WTC11 (cell line): ENCODE measurements at regions not wholly inside any gene's neighbourhood (a gene's known extent, or its start where the extent isn't known, plus 50 kb on each side); places are given as distances from the start of the nearest gene placed in this dataset.

Experiments used
- ATAC-seq: fragments of 200-7000 bp; cut with Tn5 transposase; 2 replicates; pipeline ENCODE4 v1.10.0; 2021; ENCODE audit warnings: mild to moderate bottlenecking, moderate library complexity
- CTCF ChIA-PET: fragments of 300-600 bp; sonication (Branson Sonifier 250); formaldehyde crosslinking; loops from one replicate; lab custom pipeline; 2021; ENCODE audit warnings: antibody characterized with exemption; lab: Charles Lee
- POLR2A ChIA-PET: fragments of 350-600 bp; sonication (Branson Sonifier 250); formaldehyde crosslinking; loops from one replicate; lab custom pipeline; 2021; ENCODE audit warnings: antibody characterized with exemption; lab: Charles Lee
- DNase-seq: peaks from one replicate; pipeline ENCODE4 v3.0.0; 2021; ENCODE audit warnings: low spot score
- H3K27ac Mint-ChIP-seq: 2 replicates; pipeline ENCODE4 v1.8.0; 2021; ENCODE audit warnings: mixed read lengths
- H3K27me3 Mint-ChIP-seq: 2 replicates; pipeline ENCODE4 v1.8.0; 2021; ENCODE audit warnings: low read depth, mild to moderate bottlenecking, moderate library complexity, mixed read lengths
- H3K36me3 Mint-ChIP-seq: 2 replicates; pipeline ENCODE4 v1.8.0; 2021; ENCODE audit warnings: mixed read lengths
- H3K4me1 Mint-ChIP-seq: 2 replicates; pipeline ENCODE4 v1.8.0; 2022; ENCODE audit warnings: mixed read lengths
- H3K4me3 Mint-ChIP-seq: 2 replicates; pipeline ENCODE4 v1.8.0; 2021; ENCODE audit warnings: mild to moderate bottlenecking, moderate library complexity, mixed read lengths
- H3K9me3 Mint-ChIP-seq: 2 replicates; pipeline ENCODE4 v1.8.0; 2021; ENCODE audit warnings: mixed read lengths
- CREM ChIP-seq: sonication (generic); formaldehyde crosslinking; IDR thresholded peaks from 2 replicates; pipeline ENCODE4 v1.8.1; 2022; ENCODE audit warnings: mild to moderate bottlenecking, missing genetic modification reagents, moderate library complexity
- ESRRA ChIP-seq: sonication (generic); formaldehyde crosslinking; IDR thresholded peaks from 2 replicates; pipeline ENCODE4 v1.8.1; 2022; ENCODE audit warnings: mild to moderate bottlenecking, missing genetic modification reagents, borderline replicate concordance
- ETV6 ChIP-seq: sonication (generic); formaldehyde crosslinking; IDR thresholded peaks from 2 replicates; pipeline ENCODE4 v1.8.1; 2022; ENCODE audit warnings: mild to moderate bottlenecking, missing genetic modification reagents
- IRF2 ChIP-seq: sonication (generic); formaldehyde crosslinking; IDR thresholded peaks from 2 replicates; pipeline ENCODE4 v1.8.0; 2022; ENCODE audit warnings: low read depth, missing genetic modification reagents, borderline replicate concordance
- NFYB ChIP-seq: sonication (generic); formaldehyde crosslinking; conservative IDR thresholded peaks from 2 replicates; pipeline ENCODE4 v1.8.0; 2022; ENCODE audit warnings: low read depth, missing genetic modification reagents
- NR2C2 ChIP-seq: sonication (generic); formaldehyde crosslinking; IDR thresholded peaks from 2 replicates; pipeline ENCODE4 v1.8.0; 2022; ENCODE audit warnings: mild to moderate bottlenecking, missing genetic modification reagents
- SP1 ChIP-seq: sonication (generic); formaldehyde crosslinking; conservative IDR thresholded peaks from 2 replicates; pipeline ENCODE4 v1.8.1; 2022; ENCODE audit warnings: missing genetic modification reagents
- TCF7 ChIP-seq: sonication (generic); formaldehyde crosslinking; IDR thresholded peaks from 2 replicates; pipeline ENCODE4 v1.8.0; 2022; ENCODE audit warnings: mild to moderate bottlenecking, low read depth, missing genetic modification reagents, moderate library complexity
- ZNF317 ChIP-seq: sonication (generic); formaldehyde crosslinking; IDR thresholded peaks from 2 replicates; pipeline ENCODE4 v1.8.1; 2023; ENCODE audit warnings: low read depth, mild to moderate bottlenecking, moderate library complexity, missing genetic modification reagents, borderline replicate concordance
- TF ChIP-seq, protein P1 (sequence below): sonication (generic); formaldehyde crosslinking; IDR thresholded peaks from 2 replicates; pipeline ENCODE4 v1.8.1; 2022; ENCODE audit warnings: low read depth, missing genetic modification reagents, borderline replicate concordance
- TF ChIP-seq, protein P2 (sequence below): fragments of 250-450 bp; sonication (Bioruptor Pico); IDR thresholded peaks from 2 replicates; pipeline ENCODE4 v1.9.0; 2021; ENCODE audit warnings: mild to moderate bottlenecking
- TF ChIP-seq, protein P3 (sequence below): sonication (generic); formaldehyde crosslinking; IDR thresholded peaks from 2 replicates; pipeline ENCODE4 v1.8.1; 2023; ENCODE audit warnings: mild to moderate bottlenecking, missing genetic modification reagents, moderate library complexity
- TF ChIP-seq, protein P4 (sequence below): sonication (generic); formaldehyde crosslinking; IDR thresholded peaks from 2 replicates; pipeline ENCODE4 v1.8.1; 2023; ENCODE audit warnings: mild to moderate bottlenecking, moderate library complexity, missing genetic modification reagents
- TF ChIP-seq, protein P5 (sequence below): sonication (generic); formaldehyde crosslinking; IDR thresholded peaks from 2 replicates; pipeline ENCODE4 v1.8.0; 2022; ENCODE audit warnings: mild to moderate bottlenecking, missing genetic modification reagents
- TF ChIP-seq, protein P6 (sequence below): sonication (generic); formaldehyde crosslinking; IDR thresholded peaks from 2 replicates; pipeline ENCODE4 v1.8.1; 2022; ENCODE audit warnings: low read depth, mild to moderate bottlenecking, moderate library complexity, missing genetic modification reagents, borderline replicate concordance

DNA sequence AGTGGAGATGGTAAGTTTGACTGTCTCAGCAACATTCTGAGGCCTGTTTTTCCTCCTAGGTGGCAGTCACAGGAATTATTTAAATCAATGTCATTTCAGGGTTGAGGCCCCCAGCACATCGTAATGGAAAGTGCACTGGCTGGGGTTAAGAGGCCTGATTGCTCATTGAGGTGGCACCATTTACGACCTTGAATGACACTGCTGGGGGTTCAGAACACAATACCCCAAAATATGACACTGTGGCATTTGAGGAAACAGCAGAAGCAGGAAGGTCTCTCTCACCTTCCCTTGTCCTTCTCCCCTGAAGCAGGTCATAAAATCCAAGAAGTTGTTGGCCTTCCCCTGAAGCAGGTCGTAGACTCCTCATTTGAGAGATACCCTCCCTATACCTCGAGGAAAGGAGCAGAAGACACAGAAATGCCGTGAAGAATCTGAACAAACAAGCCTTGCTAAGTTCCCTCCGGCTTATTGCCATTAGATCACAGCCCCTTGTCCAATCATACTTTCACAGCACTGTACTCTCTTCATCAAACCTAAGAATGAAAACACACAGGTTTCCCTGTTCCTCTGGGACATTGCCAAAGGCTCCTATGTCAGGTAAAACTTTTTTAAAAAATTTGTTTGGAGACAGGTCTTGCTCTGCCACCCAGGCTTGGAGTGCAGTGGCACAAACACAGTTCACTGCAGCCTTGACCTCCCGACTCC, 71.3 kb downstream of the S1PR1 start:
- H3K27ac Mint-ChIP-seq, result no peak overlapping the region
- ATAC-seq (no peak), DNase-seq (no peak)
- CTCF ChIA-PET, result interaction anchor here (0.9 to 3.4 kb wide), 9 partner anchors 10 to 171 kb away, joined by 3 to 94 read pairs (median 5); no protein-coding TSS in a partner anchor
- H3K9me3 Mint-ChIP-seq, result 0 out of 2 replicates have a peak, but pooled peaks cover 3% of the 10 kb centered on the region
- TF ChIP-seq, protein P1, sequence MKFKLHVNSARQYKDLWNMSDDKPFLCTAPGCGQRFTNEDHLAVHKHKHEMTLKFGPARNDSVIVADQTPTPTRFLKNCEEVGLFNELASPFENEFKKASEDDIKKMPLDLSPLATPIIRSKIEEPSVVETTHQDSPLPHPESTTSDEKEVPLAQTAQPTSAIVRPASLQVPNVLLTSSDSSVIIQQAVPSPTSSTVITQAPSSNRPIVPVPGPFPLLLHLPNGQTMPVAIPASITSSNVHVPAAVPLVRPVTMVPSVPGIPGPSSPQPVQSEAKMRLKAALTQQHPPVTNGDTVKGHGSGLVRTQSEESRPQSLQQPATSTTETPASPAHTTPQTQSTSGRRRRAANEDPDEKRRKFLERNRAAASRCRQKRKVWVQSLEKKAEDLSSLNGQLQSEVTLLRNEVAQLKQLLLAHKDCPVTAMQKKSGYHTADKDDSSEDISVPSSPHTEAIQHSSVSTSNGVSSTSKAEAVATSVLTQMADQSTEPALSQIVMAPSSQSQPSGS (CRISPR knock-in tag), result no peak
- TF ChIP-seq, protein P2, sequence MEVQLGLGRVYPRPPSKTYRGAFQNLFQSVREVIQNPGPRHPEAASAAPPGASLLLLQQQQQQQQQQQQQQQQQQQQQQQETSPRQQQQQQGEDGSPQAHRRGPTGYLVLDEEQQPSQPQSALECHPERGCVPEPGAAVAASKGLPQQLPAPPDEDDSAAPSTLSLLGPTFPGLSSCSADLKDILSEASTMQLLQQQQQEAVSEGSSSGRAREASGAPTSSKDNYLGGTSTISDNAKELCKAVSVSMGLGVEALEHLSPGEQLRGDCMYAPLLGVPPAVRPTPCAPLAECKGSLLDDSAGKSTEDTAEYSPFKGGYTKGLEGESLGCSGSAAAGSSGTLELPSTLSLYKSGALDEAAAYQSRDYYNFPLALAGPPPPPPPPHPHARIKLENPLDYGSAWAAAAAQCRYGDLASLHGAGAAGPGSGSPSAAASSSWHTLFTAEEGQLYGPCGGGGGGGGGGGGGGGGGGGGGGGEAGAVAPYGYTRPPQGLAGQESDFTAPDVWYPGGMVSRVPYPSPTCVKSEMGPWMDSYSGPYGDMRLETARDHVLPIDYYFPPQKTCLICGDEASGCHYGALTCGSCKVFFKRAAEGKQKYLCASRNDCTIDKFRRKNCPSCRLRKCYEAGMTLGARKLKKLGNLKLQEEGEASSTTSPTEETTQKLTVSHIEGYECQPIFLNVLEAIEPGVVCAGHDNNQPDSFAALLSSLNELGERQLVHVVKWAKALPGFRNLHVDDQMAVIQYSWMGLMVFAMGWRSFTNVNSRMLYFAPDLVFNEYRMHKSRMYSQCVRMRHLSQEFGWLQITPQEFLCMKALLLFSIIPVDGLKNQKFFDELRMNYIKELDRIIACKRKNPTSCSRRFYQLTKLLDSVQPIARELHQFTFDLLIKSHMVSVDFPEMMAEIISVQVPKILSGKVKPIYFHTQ (CRISPR knock-in tag), result no peak
- no peak for TF ChIP-seq NR2C2 (CRISPR knock-in tag)
- no peak for TF ChIP-seq CREM (CRISPR knock-in tag)
- TF ChIP-seq, protein P3, sequence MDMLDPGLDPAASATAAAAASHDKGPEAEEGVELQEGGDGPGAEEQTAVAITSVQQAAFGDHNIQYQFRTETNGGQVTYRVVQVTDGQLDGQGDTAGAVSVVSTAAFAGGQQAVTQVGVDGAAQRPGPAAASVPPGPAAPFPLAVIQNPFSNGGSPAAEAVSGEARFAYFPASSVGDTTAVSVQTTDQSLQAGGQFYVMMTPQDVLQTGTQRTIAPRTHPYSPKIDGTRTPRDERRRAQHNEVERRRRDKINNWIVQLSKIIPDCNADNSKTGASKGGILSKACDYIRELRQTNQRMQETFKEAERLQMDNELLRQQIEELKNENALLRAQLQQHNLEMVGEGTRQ, result no peak
- no peak for TF ChIP-seq ETV6
- TF ChIP-seq ESRRA, result no peak
- TF ChIP-seq, protein P4, sequence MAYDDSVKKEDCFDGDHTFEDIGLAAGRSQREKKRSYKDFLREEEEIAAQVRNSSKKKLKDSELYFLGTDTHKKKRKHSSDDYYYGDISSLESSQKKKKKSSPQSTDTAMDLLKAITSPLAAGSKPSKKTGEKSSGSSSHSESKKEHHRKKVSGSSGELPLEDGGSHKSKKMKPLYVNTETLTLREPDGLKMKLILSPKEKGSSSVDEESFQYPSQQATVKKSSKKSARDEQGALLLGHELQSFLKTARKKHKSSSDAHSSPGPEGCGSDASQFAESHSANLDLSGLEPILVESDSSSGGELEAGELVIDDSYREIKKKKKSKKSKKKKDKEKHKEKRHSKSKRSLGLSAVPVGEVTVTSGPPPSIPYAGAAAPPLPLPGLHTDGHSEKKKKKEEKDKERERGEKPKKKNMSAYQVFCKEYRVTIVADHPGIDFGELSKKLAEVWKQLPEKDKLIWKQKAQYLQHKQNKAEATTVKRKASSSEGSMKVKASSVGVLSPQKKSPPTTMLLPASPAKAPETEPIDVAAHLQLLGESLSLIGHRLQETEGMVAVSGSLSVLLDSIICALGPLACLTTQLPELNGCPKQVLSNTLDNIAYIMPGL, result no peak
- no peak for TF ChIP-seq ZNF317 (CRISPR knock-in tag)
- TF ChIP-seq TCF7 (CRISPR knock-in tag), result no peak
- TF ChIP-seq, protein P5, sequence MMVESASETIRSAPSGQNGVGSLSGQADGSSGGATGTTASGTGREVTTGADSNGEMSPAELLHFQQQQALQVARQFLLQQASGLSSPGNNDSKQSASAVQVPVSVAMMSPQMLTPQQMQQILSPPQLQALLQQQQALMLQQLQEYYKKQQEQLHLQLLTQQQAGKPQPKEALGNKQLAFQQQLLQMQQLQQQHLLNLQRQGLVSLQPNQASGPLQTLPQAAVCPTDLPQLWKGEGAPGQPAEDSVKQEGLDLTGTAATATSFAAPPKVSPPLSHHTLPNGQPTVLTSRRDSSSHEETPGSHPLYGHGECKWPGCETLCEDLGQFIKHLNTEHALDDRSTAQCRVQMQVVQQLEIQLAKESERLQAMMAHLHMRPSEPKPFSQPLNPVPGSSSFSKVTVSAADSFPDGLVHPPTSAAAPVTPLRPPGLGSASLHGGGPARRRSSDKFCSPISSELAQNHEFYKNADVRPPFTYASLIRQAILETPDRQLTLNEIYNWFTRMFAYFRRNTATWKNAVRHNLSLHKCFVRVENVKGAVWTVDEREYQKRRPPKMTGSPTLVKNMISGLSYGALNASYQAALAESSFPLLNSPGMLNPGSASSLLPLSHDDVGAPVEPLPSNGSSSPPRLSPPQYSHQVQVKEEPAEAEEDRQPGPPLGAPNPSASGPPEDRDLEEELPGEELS (CRISPR knock-in tag), result no peak
- TF ChIP-seq, protein P6, sequence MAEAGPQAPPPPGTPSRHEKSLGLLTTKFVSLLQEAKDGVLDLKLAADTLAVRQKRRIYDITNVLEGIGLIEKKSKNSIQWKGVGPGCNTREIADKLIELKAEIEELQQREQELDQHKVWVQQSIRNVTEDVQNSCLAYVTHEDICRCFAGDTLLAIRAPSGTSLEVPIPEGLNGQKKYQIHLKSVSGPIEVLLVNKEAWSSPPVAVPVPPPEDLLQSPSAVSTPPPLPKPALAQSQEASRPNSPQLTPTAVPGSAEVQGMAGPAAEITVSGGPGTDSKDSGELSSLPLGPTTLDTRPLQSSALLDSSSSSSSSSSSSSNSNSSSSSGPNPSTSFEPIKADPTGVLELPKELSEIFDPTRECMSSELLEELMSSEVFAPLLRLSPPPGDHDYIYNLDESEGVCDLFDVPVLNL (CRISPR knock-in tag), result no peak
- no peak for TF ChIP-seq NFYB (CRISPR knock-in tag)
- TF ChIP-seq IRF2 (CRISPR knock-in tag), result no peak
- no peak for TF ChIP-seq SP1
- H3K4me3 Mint-ChIP-seq, result no peak overlapping the region
- POLR2A ChIA-PET, result no interaction called here
- peaks cover 35% of the 10 kb centered on the region for H3K4me1 Mint-ChIP-seq
- peaks cover 36% of the 10 kb centered on the region for H3K27me3 Mint-ChIP-seq
- no peaks in the 10 kb centered on the region for H3K36me3 Mint-ChIP-seq
